D341Med (cell line): ENCODE measurements at regions not wholly inside any gene's neighbourhood (a gene's known extent, or its start where the extent isn't known, plus 50 kb on each side); places are given as distances from the start of the nearest gene placed in this dataset.

ENCODE experiments used
- DNase-seq: peaks from one replicate; pipeline ENCODE4 v3.0.0; 2012; ENCODE audit warnings: low spot score

DNA sequence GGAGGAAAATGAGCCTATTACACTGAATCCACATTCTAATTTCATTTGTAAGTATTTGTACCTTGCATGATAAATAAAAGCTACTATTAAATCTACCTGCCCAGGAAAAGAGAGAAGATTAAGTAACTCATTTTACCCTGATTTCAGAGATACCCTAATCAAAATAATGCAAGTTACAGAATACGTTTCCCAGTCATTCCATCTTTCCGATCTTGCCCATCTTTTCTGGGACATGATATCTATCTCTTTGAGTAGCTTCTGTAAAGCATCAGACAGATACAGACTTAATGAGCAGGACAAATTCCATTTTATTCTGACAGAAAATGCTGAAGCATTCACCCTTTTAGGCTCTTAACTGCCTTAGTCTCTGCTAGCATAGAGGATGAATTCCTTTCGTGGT, 56.6 kb downstream of the SPRY2 start:
- DNase-seq = no peak

DNA sequence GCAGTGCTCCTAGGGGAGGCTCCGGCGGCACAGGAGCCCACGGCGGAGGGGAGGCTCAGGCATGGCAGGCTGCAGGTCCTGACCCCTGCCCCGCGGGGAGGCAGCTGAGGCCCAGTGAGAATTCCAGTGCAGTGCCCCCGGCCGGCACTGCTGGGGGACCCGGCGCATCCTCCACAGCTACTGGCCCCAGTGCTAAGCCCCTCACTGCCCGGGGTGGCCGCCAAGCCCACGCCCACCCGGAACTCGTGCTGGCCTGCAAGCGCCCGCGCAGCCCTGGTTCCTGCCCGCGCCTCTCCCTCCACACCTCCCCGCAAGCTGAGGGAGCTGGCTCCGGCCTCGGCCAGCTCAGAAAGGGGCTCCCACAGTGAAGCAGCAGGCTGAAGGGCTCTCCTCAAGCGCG, 62.2 kb downstream of the SPRY2 start:
- no peak for DNase-seq

DNA sequence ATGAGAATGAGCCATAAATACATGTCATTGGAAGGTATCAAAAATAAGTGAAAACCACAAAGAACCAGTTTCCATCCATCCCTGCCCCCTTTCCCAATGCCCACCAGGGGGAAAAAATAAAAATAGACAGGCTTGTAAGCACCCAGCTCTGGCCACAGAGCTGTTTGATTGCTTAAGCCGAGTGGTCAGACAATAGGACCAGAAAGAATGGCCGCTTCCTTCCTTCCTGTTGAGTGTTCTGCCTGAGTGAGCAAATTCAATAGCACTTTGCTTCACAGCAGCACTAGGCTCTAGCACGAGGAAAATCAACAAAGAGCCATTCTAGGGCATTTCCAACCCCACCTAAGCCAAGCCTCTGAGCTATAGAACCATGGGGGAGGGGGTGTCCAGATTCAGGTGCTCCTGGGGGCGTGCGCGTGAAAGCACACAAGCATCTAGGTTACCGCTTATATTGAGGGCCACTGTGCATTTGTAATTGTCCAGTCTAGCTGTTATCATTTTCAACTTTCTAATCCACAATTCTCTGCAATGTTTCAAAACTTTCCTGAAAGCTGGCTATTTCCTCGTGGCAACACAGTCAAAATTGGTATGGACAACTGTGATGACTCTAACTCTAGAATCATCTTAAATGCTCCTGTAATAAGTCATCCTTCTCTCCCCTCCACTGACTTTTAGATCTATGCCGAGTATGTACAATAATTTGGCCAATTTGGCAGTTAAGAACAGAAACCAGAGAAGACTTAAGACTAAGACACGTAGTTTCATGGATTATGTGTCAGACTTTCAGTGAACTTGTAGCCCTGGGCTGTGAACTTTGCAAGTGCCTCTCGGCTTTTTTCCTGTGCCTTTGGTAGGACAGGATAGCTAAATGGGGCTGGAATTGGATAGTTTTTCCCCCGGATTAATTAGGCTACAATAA, 64.3 kb downstream of the SPRY2 start:
- peak; percentile 11 for DNase-seq

DNA sequence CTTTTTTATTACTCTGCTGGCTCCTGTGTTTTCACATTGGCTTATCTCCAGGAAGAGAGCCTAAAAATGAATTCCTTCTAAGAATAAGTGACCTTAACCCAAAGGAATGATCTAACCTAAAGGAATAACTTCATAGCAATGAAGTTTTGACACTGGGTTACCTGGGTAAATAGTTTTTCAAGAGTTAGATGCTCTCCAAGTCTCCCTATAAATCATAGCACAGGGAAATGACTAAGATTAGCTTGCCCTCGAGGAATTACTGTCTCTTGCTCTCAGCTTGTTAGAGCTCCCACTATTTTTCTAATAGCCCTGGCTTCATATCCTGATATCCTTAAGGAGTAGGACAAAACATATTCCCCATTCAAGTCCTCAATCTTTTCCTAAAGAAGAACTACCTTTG, 66.3 kb downstream of the SPRY2 start:
- DNase-seq = no peak

DNA sequence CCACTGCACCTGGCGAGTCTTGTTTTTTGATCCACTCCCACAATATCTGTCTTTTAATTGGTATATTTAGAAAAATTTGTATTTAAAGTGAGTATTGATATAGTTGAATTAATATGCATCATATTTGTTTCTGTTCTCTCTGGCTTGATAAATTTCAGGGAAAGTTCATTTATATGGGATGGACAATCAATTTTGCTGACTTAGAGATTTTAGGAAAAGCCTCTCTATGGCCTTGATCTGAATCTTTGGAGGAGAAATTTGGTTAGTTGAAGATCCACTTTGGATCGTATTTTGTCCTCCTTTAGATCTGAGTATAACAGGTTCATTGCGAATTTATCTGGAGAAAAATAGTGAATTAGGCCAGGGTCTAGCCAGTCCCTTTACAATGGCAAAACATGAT, 67.2 kb downstream of the SPRY2 start:
- no peak for DNase-seq

DNA sequence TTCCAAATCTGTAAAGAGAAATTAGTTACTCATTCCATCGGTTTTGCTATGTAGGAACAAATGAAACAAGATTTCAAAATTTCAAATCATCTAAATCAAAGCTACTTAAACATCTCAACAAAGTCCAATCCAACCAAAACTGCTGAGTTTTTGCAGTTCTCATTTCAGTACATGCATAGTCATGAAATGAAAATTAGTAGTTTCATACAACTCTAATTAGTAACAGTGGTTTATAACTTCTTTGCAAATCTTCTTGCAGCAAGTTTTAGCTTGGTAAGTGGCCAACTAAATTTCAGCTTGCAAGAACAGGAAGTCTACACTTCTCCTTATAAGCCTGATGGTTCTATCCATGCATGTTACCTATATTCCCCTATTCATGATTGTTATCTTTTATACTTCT, 75.6 kb downstream of the SPRY2 start:
- DNase-seq = no peak

DNA sequence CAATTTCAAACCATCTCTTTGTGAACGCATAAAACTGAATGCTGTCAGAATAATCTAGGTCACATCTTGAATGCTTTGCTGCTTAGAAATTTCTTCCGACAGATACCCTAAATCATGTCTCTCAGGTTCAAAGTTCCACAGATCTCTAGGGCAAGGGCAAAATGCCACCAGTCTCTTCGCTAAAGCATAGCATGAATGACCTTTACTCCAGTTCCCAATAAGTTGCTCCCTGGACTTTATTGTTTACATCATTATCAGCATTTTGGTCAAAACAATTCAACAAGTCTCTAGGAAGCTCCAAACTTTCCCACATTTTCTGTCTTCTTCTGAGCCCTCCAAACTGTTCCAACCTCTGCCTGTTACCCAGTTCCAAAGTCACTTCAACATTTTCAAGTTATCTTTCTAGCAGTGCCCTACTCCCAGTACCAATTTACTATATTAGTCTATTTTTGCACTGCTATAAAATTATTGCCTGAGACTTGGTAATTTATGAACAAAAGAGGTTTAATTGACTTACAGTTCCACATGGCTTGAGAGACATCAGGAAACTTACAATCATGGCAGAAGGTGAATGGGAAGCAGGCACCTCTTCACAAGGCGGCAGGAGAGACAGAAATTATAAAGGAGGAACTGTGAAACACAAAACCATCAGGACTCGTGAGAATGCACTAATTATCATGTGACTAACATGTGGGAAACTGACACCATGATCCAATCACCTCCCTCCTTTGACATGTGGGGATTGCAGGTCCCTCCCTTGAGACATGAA, 77.0 kb downstream of the SPRY2 start:
- no peak for DNase-seq

DNA sequence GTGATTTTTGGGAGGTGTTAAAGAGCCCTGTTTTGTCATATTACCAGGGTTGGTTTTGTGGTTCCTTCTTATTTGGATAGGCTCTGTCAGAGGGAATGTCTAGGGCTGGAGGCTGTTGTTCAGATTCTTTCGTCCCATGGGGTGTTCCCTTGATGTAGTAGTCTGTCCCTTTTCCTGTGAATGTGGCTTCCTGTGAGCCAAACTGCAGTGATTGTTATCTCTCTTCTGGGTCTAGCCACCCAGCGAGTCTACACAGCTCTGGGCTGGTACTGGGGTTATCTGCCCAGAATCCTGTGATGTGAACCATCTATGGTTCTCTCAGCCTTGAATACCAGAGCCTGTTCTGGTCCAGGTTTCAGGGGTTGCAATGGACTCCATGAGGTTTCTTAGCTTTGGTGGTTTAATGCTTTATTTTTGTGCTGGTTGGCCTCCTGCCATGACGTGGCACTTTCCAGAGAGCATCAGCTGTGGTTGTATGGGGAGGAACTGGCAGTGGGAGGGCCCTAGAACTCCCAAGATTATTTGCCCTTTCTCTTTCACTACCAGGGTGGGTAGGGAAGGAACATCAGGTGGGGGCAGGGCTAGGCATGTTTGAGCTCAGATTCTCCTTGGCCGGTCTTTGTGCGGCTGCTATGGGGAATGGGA, 78.8 kb downstream of the SPRY2 start:
- no peak for DNase-seq

DNA sequence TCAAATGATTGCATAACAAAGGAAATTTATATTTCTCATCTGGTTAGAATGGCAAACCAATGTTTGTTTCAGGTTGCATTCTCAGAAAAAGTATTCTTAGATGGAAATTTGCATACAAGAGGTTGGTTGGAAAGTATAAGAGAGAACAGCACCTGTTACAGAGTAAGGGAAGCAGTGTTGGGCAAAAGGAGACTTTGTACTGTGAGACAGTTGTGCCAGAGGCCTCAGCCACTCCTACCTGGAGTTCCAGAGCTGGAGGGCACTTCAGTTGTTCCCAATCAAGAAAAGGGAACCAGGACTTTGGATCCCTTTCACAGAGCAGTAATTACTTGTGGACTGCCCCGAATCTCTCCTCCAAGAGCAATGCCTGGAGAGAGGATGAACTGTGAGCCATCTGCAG, 81.8 kb downstream of the SPRY2 start:
- DNase-seq = no peak

DNA sequence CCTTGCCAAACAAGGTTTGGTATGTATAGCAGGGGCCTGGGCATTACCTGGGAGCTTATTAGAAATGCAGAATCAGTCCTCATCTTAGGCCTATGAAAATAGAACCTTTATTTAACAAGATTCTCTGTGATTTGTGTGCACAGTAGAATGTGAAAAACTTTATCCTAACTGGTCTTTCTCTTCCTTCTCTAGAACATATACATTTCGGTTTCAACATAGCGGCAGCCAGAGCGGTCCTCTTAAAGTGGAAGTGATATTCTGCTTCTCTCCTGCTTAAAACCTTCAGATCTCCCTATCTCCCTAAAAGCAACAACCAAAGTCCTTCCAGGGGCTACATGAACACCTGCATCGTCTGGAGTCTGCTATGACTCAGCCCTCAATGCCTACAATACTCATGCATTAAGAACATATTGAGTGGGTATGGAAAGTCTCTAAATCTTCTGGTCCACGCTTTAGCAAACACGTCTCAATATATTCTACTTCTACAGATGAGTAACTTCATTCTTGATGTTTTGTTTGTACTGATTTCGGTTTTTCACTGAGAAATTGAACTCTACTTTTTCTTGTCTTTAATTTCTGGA, 84.5 kb downstream of the SPRY2 start:
- no peak for DNase-seq

DNA sequence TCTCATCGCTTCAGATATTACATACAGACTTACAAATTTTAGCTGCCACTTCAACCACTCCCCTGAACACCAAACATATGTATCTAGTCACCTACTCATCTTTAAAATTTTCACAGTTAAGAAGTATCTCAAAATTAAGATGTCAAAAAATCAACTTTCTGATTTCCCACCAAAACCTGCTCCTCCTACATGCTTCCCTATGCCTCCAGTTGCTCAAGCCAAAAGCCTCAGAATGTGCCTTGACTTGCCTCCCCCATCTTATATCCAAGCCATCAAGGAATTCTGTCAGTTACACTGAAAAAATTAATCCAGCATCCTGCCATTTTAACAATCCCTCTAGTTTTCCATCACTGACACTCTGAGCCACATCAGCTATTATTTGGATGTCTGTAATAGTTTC, 85.0 kb downstream of the SPRY2 start:
- DNase-seq = no peak

DNA sequence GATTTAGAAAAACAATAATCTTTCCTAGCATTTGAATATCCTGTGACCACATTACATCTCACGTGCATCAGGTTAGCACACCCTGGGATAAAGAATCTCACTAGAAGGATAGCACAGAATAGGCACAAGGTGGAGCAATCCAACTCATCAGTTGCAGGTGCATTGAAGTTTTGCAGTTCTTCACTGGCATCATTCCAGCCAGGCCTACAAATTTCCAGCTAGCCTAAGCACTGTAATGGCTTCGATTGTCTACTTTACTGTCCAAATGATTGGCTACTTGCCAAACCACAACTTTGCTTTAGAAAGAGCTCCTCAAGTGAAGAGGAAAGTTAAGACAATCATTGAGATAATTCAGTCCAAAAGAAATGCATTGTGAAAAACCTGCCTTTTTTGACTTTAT, 89.5 kb downstream of the SPRY2 start:
- DNase-seq = no peak

DNA sequence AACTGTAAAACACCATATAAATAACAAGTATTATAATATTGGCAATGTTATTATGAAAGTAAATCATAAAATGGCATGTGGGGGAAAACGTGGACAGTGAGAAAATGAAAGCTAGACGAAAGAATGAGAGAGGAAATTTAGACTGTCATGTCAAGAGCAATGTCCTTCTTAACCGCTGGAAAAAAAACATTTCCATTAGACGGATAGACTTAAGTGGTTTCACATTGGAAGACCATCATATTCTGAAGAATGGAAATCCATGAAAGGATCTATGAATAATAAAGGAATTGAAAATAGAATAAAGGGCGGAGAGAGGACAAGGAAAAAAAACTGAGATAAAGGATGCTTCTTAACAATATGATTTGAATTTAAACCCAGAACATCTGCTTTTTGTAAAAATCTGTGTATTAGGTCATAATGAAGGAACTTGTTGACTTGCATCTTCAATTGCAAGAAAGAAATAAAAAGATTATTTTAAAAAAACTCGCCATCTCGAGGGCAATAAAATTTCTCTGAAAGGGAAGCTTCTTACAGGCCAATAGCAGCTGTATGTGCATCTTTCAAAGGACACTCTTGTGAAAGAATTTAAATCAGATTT, 90.6 kb downstream of the SPRY2 start:
- DNase-seq = no peak

DNA sequence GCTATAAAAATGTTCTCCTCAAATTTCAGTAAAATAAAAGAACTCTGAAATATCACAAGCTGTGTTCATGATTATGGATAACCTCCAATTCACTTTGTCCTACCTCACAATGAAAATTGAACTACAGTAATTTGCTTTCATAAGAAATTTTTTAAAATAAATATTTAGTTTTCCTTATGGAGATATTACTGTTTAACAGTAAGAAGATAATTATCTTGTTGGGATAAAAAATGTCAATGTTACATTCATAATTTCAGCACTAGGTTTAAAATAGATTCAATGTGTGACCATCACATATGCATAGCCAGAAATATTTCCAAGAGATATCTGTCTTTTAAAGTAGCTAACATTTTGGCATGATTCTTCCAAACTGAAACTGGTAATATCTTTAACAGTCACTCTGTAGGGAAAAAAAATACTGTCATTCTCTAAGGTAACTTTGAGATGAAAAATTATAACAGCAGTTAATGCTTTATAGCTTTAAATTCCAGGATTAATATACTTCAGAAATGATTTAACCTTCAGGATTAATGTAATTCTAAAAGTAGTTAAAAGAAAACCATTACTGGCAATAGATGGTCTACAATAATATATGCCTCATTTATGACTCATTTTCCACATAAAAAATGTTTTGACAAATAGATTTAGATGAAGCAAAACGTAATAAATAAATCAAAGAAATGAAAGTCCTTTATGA, 91.3 kb downstream of the SPRY2 start:
- no peak for DNase-seq

DNA sequence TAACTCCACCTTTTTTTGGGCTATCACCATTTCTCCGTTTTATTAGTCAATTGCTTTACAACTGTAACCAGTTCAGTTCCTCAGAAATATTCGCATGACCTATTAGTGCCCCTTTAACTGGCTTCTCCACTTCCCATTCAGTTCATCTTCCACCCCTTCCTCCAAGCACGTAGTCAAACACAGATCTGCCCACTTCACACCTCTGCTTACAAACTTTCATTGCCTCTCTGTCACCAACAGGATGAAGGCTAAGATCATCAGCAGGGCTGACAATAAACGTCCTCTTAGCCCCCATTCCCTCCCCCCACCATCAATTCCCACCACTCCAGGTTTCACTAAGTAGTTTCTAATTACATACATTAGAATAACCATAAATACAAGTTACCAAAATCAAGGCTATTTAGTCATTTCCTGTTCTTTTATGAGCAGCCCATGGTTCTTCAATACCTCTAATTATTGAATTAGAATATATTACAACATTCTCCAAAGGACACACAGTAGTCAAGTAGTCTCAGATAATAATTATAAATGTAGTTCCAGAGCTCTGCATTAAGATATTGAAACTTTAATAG, 95.7 kb downstream of the SPRY2 start:
- DNase-seq = no peak

DNA sequence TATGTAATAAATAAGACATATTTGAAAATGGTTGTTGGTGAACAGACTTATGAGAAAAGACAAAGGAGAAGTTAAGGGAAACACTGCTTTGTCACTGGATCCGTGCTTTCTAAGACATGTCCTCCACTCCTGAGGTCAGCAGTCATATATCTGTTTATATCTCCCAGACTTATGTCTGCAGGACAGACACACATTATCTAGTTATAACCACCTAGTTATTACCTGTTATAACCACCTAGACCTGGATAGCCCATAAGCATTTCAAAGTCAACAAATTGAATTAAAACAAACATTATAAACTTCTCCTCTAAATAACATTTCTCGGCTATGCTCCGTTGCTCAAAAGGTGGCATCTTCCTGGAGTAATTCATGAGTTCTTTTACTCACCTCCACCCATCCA, 96.4 kb downstream of the SPRY2 start:
- no peak for DNase-seq

DNA sequence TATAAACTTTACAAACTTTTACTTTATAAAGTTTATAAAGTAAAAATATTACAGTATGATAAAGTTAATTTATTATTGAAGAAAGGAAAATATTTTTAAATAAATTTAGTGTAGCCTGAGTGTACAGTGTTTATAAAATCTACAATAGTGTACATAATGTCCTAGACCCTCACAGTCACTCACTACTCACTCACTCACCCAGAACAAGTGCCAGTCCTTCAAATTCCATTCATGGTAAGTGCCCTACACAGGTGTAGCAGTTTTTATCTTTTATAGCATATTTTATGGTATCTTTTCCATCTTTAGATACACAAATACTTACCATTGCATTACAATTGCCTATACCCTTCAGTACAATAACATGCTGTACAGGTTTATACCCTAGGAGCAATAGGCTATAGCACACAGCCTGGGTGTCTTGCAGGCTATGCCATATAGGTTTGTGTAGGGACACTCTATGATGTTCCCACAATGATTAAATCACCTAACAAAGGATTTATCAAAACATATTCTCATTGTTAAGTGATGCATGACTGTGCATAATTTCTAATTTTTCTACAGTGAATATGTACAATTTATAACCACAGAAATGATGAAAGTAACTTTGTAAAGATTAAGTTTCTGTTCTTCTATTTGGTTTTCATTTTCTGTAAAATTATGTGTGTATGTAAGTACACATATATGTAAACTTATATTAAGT, 98.0 kb downstream of the SPRY2 start:
- no peak for DNase-seq

DNA sequence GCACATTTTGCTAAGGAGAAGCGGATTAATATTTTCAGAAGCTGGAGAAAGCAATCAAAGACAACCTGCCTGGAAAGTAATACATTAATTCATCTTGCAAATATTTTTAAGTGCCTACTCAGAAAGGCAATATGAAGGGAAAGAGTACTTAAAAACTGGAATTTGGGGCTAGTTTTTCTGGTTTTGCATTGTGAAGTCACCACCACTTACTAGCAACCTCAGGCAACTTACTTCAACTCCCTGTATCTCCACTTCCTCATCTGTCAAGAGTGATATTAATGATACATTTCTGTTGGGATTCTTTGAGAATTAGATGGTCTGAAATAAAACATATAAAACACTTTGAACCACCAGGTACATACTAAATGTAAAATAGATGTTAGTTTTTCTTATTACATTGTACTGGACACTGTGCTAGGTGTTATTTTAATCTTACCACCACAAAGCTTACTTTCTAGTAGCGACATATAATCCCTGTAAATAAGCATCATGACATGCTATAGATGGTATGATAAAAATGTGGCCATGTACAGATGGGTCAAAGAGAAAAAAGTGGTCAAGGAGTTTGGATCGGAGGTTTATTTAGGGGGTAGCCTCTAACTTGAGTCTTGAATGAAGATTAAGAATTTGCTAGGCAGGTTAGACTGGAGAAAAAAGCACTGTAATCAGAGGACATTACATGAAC, 101.2 kb downstream of the SPRY2 start:
- DNase-seq = no peak

DNA sequence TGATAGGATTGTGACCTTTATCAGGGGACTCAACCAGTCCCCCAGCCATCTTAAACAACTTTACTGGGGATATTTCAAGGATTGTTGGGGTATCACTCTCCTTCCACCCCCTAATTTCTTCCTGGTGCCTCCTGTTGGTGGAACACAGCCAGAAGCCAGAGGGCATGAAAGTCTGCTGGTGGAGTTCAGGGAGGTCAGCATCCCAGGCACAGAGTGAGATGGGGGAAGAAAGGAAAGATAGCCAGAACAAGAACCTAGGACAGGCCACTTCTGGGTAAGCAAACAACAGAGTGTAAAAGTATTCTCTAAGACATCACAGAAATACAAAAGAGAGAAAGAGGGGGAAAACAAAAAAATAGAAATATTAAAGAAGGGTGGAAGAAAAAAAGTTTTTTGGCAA, 101.8 kb downstream of the SPRY2 start:
- DNase-seq = no peak

DNA sequence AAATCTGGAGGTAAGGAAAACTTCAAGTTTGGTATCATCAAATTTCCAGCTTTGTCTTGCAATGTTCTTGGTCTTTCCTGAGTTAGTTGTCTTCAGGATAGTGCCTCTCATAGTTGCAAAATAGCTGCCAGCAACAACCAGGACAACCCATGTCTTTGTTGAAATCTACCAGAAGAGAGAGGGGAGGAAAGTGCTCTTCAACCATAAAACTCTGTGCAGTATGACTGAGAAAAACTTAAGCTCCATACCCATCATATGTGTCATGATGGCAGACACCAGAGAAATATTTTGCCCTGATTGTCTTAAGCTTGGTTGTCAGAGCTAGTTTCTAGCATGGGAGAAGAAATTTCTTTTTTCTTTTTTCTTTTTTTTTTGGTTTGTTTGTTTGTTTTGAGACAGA, 103.3 kb downstream of the SPRY2 start:
- no peak for DNase-seq
